Osteocyte (in vitro differentiated cells): ENCODE measurements at regions not wholly inside any gene's neighbourhood (a gene's known extent, or its start where the extent isn't known, plus 50 kb on each side); places are given as distances from the start of the nearest gene placed in this dataset.

ENCODE experiments used
- DNase-seq: peaks from one replicate; pipeline ENCODE4 v3.0.0; 2021; ENCODE audit warnings: mixed read lengths; ENCODE audit not compliant: unreplicated experiment; ENCODE audit errors: extremely low spot score
- H3K27ac Mint-ChIP-seq: one replicate; pipeline ENCODE4 v1.8.0; 2021; ENCODE audit warnings: mild to moderate bottlenecking, mixed read lengths; ENCODE audit not compliant: unreplicated experiment
- H3K27me3 Mint-ChIP-seq: one replicate; pipeline ENCODE4 v1.8.0; 2021; ENCODE audit warnings: mixed read lengths; ENCODE audit not compliant: unreplicated experiment
- H3K36me3 Mint-ChIP-seq: one replicate; pipeline ENCODE4 v1.8.0; 2021; ENCODE audit warnings: mixed read lengths; ENCODE audit not compliant: unreplicated experiment
- H3K4me1 Mint-ChIP-seq: one replicate; pipeline ENCODE4 v1.8.0; 2021; ENCODE audit warnings: mixed read lengths; ENCODE audit not compliant: unreplicated experiment
- H3K4me3 Mint-ChIP-seq: one replicate; pipeline ENCODE4 v1.8.0; 2021; ENCODE audit warnings: mild to moderate bottlenecking, moderate library complexity, mixed read lengths; ENCODE audit not compliant: unreplicated experiment
- H3K9me3 Mint-ChIP-seq: one replicate; pipeline ENCODE4 v1.8.0; 2021; ENCODE audit warnings: mixed read lengths; ENCODE audit not compliant: unreplicated experiment
- CTCF ChIP-seq: fragments of 200-600 bp; sonication (generic); IDR thresholded peaks from 2 replicates; pipeline ENCODE4 v1.5.0; 2021; ENCODE audit warnings: antibody characterized with exemption, mild to moderate bottlenecking, moderate library complexity

- no peaks in the 10 kb centered on the region for H3K36me3 Mint-ChIP-seq
- peaks cover 9% of the 10 kb centered on the region for H3K27me3 Mint-ChIP-seq
- peaks cover 7% of the 10 kb centered on the region for H3K4me1 Mint-ChIP-seq
- TF ChIP-seq CTCF: no peak
- no peak overlapping the region for H3K27ac Mint-ChIP-seq
- no peak for DNase-seq
- H3K9me3 Mint-ChIP-seq: no peaks in the 10 kb centered on the region
- H3K4me3 Mint-ChIP-seq: no peak overlapping the region
These were observed 70.1 kb downstream of the COPRS start for GRCh38 chr17:31788956-31789355.

- H3K4me3 Mint-ChIP-seq: no peak overlapping the region
- H3K27me3 Mint-ChIP-seq: peaks cover 12% of the 10 kb centered on the region
- no peak for TF ChIP-seq CTCF
- no peaks in the 10 kb centered on the region for H3K9me3 Mint-ChIP-seq
- no peak overlapping the region for H3K27ac Mint-ChIP-seq
- peaks cover 7% of the 10 kb centered on the region for H3K4me1 Mint-ChIP-seq
- DNase-seq: no peak
- H3K36me3 Mint-ChIP-seq: no peaks in the 10 kb centered on the region
These were observed 70.5 kb downstream of the COPRS start for GRCh38 chr17:31788571-31788946.

- Mint-ChIP-seq H3K9me3 (no peaks in the 10 kb centered on the region), H3K27me3 (peaks cover 14% of the 10 kb centered on the region), H3K27ac (no peak overlapping the region), H3K36me3 (no peaks in the 10 kb centered on the region), H3K4me3 (no peak overlapping the region), H3K4me1 (peaks cover 7% of the 10 kb centered on the region)
- TF ChIP-seq CTCF: no peak
- no peak for DNase-seq
These were observed 71.0 kb downstream of the COPRS start for GRCh38 chr17:31787857-31788570.

- no peak overlapping the region for H3K4me3 Mint-ChIP-seq
- no peak overlapping the region for H3K27ac Mint-ChIP-seq
- no peak for TF ChIP-seq CTCF
- DNase-seq: no peak
- H3K27me3 Mint-ChIP-seq: peaks cover 9% of the 10 kb centered on the region
- peaks cover 7% of the 10 kb centered on the region for H3K4me1 Mint-ChIP-seq
- H3K36me3 Mint-ChIP-seq: peaks cover 3% of the 10 kb centered on the region
- peaks cover 4% of the 10 kb centered on the region for H3K9me3 Mint-ChIP-seq
These were observed 72.1 kb downstream of the COPRS start for GRCh38 chr17:31786796-31787481.

- DNase-seq: no peak
- Mint-ChIP-seq H3K27ac (no peak overlapping the region), H3K4me3 (no peak overlapping the region), H3K9me3 (peaks cover 4% of the 10 kb centered on the region), H3K36me3 (peaks cover 3% of the 10 kb centered on the region), H3K27me3 (peaks cover 8% of the 10 kb centered on the region), H3K4me1 (no peaks in the 10 kb centered on the region)
- no peak for TF ChIP-seq CTCF
These were observed 78.6 kb downstream of the COPRS start for GRCh38 chr17:31780483-31780882.
